NOMO-1 treated with DMSO at 0.1 percent for 48 hours (cell line): ENCODE measurements at regions not wholly inside any gene's neighbourhood (a gene's known extent, or its start where the extent isn't known, plus 50 kb on each side); places are given as distances from the start of the nearest gene placed in this dataset.

ENCODE experiments used
- DNase-seq: peaks from one replicate; lab custom pipeline; 2025; ENCODE audit not compliant: unreplicated experiment; lab: John Stamatoyannopoulos, UW

GRCh38 chr2:49262801-49263560 is 108.7 kb upstream of the FSHR start:
- DNase-seq, result no peak

GRCh38 chr2:49261781-49262180 is 107.5 kb upstream of the FSHR start:
- DNase-seq, result no peak

- no peak for DNase-seq
Observed at GRCh38 chr2:49260979-49261538, 106.7 kb upstream of the FSHR start.

GRCh38 chr2:49259926-49260325 is 105.6 kb upstream of the FSHR start:
- DNase-seq, result no peak

- DNase-seq, result no peak
Observed at GRCh38 chr2:49255409-49255971, 101.2 kb upstream of the FSHR start.

GRCh38 chr2:49254401-49254800 is 100.1 kb upstream of the FSHR start:
- DNase-seq, result no peak

GRCh38 chr2:49251766-49252165 is 97.5 kb upstream of the FSHR start:
- no peak for DNase-seq

GRCh38 chr2:49251251-49251650 is 96.9 kb upstream of the FSHR start:
- DNase-seq, result no peak

GRCh38 chr2:49248506-49248905 is 94.2 kb upstream of the FSHR start:
- no peak for DNase-seq

- DNase-seq, result no peak
Observed at GRCh38 chr2:49241991-49242390, 87.7 kb upstream of the FSHR start.

- no peak for DNase-seq
Observed at GRCh38 chr2:49241501-49241900, 87.2 kb upstream of the FSHR start.

GRCh38 chr2:49240608-49241007 is 86.3 kb upstream of the FSHR start:
- no peak for DNase-seq

GRCh38 chr2:49238604-49238960 is 84.3 kb upstream of the FSHR start:
- no peak for DNase-seq

GRCh38 chr2:49237867-49238603 is 83.7 kb upstream of the FSHR start:
- no peak for DNase-seq

- DNase-seq, result no peak
Observed at GRCh38 chr2:49236316-49236715, 82.0 kb upstream of the FSHR start.

- no peak for DNase-seq
Observed at GRCh38 chr2:49226360-49226759, 72.0 kb upstream of the FSHR start.

- no peak for DNase-seq
Observed at GRCh38 chr2:49225126-49225525, 70.8 kb upstream of the FSHR start.

- DNase-seq, result no peak
Observed at GRCh38 chr2:49224426-49225010, 70.2 kb upstream of the FSHR start.

- no peak for DNase-seq
Observed at GRCh38 chr2:49222975-49223528, 68.7 kb upstream of the FSHR start.

GRCh38 chr2:49219741-49220140 is 65.4 kb upstream of the FSHR start:
- DNase-seq, result no peak

GRCh38 chr2:49210191-49210590 is 55.9 kb upstream of the FSHR start:
- no peak for DNase-seq
